GM18498 (cell line): ENCODE measurements at regions not wholly inside any gene's neighbourhood (a gene's known extent, or its start where the extent isn't known, plus 50 kb on each side); places are given as distances from the start of the nearest gene placed in this dataset.

ENCODE experiments used
- ATAC-seq: cut with Tn5 transposase; IDR thresholded peaks from one replicate; pipeline ENCODE4 v1.9.1; 2021; ENCODE audit warnings: mild to moderate bottlenecking, moderate library complexity; ENCODE audit not compliant: unreplicated experiment

DNA sequence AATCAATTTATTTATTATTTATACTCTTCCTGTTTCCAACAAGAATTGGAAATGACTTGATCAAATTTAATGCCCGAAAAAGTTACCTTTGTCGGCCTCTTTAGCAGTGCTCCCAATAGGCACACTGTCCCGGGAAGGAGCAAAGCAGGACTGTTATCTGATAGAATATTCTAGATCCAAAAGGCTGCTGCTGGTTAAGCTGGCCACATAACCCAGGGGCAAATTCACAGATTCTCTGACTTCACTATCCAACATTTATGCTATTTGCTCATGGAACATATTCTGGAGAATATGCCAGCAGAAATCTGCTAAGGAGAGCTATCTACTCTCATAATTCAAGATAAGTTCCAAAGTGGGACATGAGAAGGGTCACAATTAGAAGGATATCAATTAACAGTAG, 100.2 kb upstream of the DMAC1 start:
- ATAC-seq = no peak

- no peak for ATAC-seq
Observed at GRCh38 chr9:7894231-7894630, 94.7 kb upstream of the DMAC1 start.

DNA sequence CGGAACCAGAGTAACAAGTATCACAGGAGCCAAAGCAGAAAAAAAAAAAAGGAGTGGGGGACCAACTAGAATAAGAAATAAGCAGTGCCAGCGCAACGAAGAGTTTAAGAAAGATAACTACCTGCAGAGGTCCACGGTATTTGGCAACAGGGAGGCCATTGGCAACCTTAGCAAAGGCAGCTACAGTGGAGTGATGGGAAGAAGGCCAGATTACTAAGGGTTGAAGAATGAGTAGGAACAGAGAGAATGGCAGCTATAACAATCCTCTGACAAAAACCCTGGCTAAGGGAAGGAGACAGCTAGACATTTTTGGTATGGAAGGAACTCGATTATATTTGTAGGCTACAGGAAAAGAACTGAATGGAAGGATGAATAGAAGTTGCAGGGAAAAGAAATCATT, 93.4 kb upstream of the DMAC1 start:
- no peak for ATAC-seq

GRCh38 chr9:7879551-7880245, 80.1 kb upstream of the DMAC1 start:
- no peak for ATAC-seq

GRCh38 chr9:7871977-7872730, 72.6 kb upstream of the DMAC1 start:
- ATAC-seq = no peak

DNA sequence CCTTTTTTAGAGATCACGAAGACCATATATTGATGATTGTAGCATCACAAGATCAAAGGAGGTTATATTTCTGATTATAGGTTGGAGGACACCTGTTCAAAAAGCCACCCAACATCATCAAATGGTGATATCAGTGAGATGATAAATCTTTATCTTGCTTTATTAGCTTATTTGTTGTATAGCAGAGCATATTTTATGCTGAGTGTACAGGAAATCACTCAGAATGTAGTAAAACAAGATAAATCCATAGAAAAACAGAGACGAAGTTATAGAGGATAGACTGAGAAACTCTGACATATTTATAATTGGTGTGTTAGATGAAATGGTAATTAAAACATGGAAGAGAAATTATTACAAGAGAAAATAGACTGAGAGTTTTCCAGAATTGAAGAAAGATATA, 69.8 kb upstream of the DMAC1 start:
- no peak for ATAC-seq

- ATAC-seq = no peak
Observed at GRCh38 chr9:7862170-7862569, 62.6 kb upstream of the DMAC1 start.

DNA sequence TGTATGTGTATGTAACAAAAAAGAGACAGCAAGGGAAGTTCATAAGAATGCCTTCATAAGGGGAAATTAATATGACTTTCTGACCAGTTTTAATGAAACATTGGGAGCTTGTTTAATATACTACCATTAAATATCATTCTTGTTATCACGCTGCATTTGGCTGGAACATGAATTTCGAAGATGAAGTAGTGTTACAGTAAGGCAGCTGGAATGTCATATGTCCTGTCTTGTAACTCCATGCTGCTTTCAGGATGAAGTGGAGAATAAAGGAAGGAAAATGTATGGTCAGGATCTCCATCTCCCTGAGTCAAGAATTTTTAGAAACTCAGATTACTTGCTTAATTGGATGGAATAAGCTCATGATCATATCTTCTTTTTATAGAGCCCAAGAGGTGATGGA, 61.5 kb upstream of the DMAC1 start:
- ATAC-seq = no peak

GRCh38 chr9:7860335-7860709, 60.7 kb upstream of the DMAC1 start:
- no peak for ATAC-seq

DNA sequence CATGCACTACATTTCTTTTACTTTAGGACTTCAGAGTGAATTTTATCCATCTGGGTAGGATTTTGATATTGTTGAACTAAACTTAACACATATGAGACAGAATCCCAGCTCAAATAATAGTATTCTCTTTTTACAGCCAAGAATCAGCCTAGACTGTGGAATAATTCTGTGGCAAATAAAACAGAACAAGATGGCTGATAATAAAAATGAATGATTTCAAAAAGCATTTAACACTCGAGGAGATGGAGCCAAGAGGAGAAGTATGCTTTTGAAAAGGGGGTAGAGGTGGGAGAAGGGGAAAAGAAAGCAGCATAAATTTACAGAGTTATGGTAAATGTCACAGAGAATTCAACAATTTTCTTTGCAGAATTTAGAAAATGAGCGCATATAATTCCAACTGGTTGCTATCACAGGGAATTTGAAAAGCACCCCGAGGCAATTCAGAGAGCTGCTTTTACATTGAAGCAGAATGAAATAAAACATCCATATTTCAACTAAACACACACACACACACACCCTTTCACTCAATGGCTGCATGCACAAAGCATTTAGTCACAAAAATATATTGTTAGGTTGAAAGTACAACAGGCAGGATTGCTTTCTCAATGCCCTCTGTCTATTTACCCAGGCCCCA, 60.2 kb upstream of the DMAC1 start:
- ATAC-seq = no peak

DNA sequence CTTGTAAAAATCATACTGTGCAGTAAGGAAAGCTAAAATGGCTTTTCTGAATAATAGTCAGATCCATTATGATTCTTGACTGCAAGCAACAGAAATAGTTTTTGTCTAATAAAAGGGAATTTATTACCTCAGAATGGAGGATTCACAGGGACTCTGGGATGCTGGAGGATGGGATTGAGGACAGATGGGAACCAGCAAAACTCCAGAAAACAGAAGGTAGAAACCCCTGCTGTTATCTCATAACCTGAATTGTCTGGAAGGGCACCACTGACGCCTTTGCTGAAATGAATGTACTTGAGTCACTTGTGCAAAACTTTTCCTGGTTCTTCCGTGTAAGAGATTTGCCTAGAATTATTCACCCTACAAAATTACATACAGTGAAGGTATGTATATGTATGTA, 58.6 kb upstream of the DMAC1 start:
- no peak for ATAC-seq

GRCh38 chr9:7854763-7855162, 55.2 kb upstream of the DMAC1 start:
- ATAC-seq = no peak
